Fibroblast of mammary gland (primary cell): ENCODE measurements at regions not wholly inside any gene's neighbourhood (a gene's known extent, or its start where the extent isn't known, plus 50 kb on each side); places are given as distances from the start of the nearest gene placed in this dataset.
"Not testable (repeated sequence)": the region's sequence is repeated elsewhere in the genome, so short reads cannot be mapped to it uniquely, and the experiment has no call there.

Experiments
- DNase-seq: peaks from one replicate; pipeline ENCODE4 v3.0.0-alpha.2; 2010; ENCODE audit warnings: low read depth
- H3K4me3 ChIP-seq: 2 replicates; pipeline ENCODE4 v1.5.1; 2011; ENCODE audit warnings: low read depth, mild to moderate bottlenecking, low read length, moderate library complexity; ENCODE audit not compliant: control insufficient read depth
- CTCF ChIP-seq: conservative IDR thresholded peaks from 2 replicates; pipeline ENCODE4 v1.5.1; 2011; ENCODE audit warnings: low read depth, low read length, inconsistent platforms; ENCODE audit not compliant: control insufficient read depth, insufficient read depth

GRCh38 chrX:87167841-87168240 lies 349.8 kb upstream of the KLHL4 start:
- no peak for TF ChIP-seq CTCF
- no peak overlapping the region for H3K4me3 ChIP-seq
- DNase-seq = no peak

- H3K4me3 ChIP-seq, DNase-seq: not testable (repeated sequence)
Measured at GRCh38 chrX:87178009-87178408, 339.6 kb upstream of the KLHL4 start.
